ENCODE measurements at regions not wholly inside any gene's neighbourhood (a gene's known extent, or its start where the extent isn't known, plus 50 kb on each side); places are given as distances from the start of the nearest gene placed in this dataset.

DNA sequence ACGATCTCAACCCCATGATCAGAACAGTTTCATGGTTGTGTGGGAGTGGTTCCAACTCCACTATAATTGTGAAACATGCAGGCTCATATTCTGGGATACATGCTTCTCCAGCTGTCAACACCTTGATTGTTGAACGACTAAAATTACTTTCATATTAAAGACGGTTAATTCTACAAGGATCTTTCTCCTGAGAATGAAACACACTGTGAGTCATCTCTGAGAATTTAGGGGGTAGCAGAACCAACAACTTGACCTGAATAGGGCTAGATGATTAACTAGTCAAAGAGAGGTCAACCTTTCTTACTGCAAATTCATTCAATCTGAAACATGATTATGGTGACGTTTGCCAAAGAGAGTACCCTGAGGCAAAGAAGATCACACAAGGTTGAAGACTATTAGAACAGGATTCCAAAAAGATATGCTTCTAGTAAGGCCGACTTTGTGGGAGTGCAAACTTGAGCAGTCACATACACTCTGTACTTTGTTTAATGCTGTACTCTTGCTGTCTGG is 175.2 kb upstream of the CITED2 start:
- no peaks in the 10 kb centered on the region for H3K9me3 Mint-ChIP-seq
- H3K36me3 Mint-ChIP-seq (ENCODE audit: low read depth): no peaks in the 10 kb centered on the region
- H3K27me3 Mint-ChIP-seq (ENCODE audit: insufficient read depth): no peaks in the 10 kb centered on the region; the same call in 1 of the 2 replicates
- peaks cover 53% of the 10 kb centered on the region for H3K4me1 Mint-ChIP-seq (ENCODE audit: low read depth)
- no peak overlapping the region; the same call in 1 of the 2 replicates for H3K27ac Mint-ChIP-seq
- no peak for DNase-seq
- H3K4me3 Mint-ChIP-seq: no peak overlapping the region
- TF ChIP-seq CTCF (IDR thresholded peaks at IDR 0.05): no peak

DNA sequence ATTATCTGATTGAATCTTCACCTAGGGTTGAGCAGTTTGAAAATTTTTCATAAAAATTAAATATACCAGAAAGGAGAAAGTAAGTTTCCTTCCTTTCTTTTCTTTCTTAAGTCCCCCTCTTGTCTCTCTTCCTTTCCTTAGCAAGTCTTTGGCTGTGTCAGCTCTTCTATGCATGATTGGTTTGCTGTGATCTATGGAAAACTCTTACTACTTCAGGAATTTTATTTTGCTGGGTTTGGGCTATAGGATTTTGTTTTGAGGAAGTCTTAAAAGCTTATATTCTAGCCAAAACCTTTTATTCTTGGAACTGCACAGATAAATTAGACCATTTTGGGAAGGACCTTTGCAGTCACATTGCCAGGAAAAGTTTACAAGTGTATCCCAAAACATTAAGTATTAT is 173.4 kb upstream of the CITED2 start:
- Mint-ChIP-seq H3K4me1 (ENCODE audit: low read depth) (peaks cover 54% of the 10 kb centered on the region), H3K9me3 (no peaks in the 10 kb centered on the region), H3K36me3 (ENCODE audit: low read depth) (no peaks in the 10 kb centered on the region), H3K27me3 (ENCODE audit: insufficient read depth) (no peaks in the 10 kb centered on the region; the same call in 1 of the 2 replicates), H3K4me3 (no peak overlapping the region; the same call in 1 of the 2 replicates), H3K27ac (peak overlapping the region; percentile 62)
- no peak for DNase-seq
- TF ChIP-seq CTCF (IDR thresholded peaks at IDR 0.05): no peak

DNA sequence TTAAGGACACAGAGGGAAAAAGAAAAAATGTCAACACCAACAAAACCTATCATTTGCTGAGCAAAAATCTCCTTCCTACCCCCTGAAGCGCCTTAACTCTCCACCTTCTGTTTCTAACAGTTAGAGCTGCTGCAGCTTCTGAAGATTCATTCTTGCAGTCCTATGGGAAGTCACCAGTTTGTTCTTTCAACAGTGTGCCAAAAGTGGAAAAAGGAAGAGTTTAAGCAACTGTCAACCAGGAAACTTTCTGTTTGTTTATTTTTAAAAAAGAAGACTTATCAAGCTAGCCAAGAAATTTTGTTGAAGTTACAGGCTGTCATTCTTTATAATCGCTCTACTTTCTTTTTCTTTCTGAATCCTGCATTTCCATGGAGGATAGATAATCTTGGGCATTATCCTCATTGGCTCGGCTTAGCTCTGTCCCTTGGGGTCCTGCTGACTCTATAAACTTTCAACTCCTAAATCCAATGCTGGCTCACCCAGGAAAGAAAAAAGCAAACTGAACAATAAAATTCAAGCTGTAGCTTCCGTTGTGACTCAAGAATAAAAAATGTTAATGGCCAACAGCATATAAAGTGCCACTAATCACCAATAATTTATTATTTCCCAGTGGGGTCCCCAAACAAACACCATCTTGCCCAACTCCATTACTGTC is 172.8 kb upstream of the CITED2 start:
- no peak for DNase-seq
- Mint-ChIP-seq H3K9me3 (no peaks in the 10 kb centered on the region), H3K4me1 (ENCODE audit: low read depth) (peaks cover 56% of the 10 kb centered on the region), H3K4me3 (peak overlapping the region; percentile 36; the same call in 1 of the 2 replicates), H3K27ac (peak overlapping the region; percentile 62), H3K27me3 (ENCODE audit: insufficient read depth) (no peaks in the 10 kb centered on the region; the same call in 1 of the 2 replicates), H3K36me3 (ENCODE audit: low read depth) (no peaks in the 10 kb centered on the region)
- no peak for TF ChIP-seq CTCF (IDR thresholded peaks at IDR 0.05)

DNA sequence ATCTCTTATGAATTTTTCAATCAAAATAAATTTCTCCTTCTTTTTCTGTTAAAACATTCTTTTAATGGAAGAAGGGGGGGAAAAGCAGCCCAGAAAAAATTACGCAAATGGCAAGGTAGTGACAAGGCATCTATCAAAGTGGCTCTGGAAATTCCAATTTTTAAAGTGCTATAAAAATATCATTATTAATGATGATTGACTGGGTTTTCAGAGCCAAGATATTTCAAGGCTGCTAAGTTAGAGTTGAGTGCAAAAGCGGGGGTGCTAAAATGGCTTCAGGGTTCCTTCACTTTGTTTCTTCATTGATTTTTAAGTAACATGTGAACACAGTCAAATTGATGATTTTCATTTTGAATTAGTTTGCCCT is 171.6 kb upstream of the CITED2 start:
- Mint-ChIP-seq H3K36me3 (ENCODE audit: low read depth) (no peaks in the 10 kb centered on the region), H3K4me3 (peak overlapping the region; percentile 38; the same call in 1 of the 2 replicates), H3K27ac (peak overlapping the region; percentile 68; the same call in 1 of the 2 replicates), H3K9me3 (no peaks in the 10 kb centered on the region), H3K27me3 (ENCODE audit: insufficient read depth) (no peaks in the 10 kb centered on the region; the same call in 1 of the 2 replicates), H3K4me1 (ENCODE audit: low read depth) (peaks cover 59% of the 10 kb centered on the region)
- TF ChIP-seq CTCF (IDR thresholded peaks at IDR 0.05): no peak
- DNase-seq: no peak

GRCh38 chr6:139545206-139546105 is 171.0 kb upstream of the CITED2 start:
- no peak for TF ChIP-seq CTCF (IDR thresholded peaks at IDR 0.05)
- no peaks in the 10 kb centered on the region; the same call in 1 of the 2 replicates for H3K27me3 Mint-ChIP-seq (ENCODE audit: insufficient read depth)
- no peaks in the 10 kb centered on the region for H3K36me3 Mint-ChIP-seq (ENCODE audit: low read depth)
- H3K4me1 Mint-ChIP-seq (ENCODE audit: low read depth): peaks cover 65% of the 10 kb centered on the region
- H3K27ac Mint-ChIP-seq: peak overlapping the region; percentile 68
- H3K9me3 Mint-ChIP-seq: no peaks in the 10 kb centered on the region
- DNase-seq: no peak
- peak overlapping the region; percentile 14; the same call in 1 of the 2 replicates for H3K4me3 Mint-ChIP-seq

Measured in HFFc6 (cell line).